ENCODE measurements at regions not wholly inside any gene's neighbourhood (a gene's known extent, or its start where the extent isn't known, plus 50 kb on each side); places are given as distances from the start of the nearest gene placed in this dataset.

DNA sequence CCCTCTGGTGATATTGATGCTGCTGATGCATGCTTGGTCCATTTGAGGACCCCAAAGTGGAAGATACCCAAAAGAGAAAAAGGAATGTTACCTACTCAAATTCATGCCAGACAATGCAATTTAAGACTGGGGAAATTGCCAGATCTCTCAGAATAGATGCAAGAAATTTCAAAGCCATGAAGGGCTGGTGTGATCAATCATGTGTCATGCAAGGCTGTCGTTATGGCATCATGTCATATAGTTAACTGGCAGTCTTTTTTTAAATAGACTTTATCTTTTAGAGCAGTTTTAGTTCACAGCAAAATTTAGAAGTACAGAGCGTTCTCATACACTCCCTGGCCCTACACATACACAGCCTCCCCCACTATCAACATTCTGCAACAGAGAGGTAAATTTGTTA, 53.1 kb upstream of the ABHD2 start:
- no peak for TF ChIP-seq TCF12 (IDR thresholded peaks at IDR 0.05; ENCODE audit: low read depth)
- TF ChIP-seq, protein P1, sequence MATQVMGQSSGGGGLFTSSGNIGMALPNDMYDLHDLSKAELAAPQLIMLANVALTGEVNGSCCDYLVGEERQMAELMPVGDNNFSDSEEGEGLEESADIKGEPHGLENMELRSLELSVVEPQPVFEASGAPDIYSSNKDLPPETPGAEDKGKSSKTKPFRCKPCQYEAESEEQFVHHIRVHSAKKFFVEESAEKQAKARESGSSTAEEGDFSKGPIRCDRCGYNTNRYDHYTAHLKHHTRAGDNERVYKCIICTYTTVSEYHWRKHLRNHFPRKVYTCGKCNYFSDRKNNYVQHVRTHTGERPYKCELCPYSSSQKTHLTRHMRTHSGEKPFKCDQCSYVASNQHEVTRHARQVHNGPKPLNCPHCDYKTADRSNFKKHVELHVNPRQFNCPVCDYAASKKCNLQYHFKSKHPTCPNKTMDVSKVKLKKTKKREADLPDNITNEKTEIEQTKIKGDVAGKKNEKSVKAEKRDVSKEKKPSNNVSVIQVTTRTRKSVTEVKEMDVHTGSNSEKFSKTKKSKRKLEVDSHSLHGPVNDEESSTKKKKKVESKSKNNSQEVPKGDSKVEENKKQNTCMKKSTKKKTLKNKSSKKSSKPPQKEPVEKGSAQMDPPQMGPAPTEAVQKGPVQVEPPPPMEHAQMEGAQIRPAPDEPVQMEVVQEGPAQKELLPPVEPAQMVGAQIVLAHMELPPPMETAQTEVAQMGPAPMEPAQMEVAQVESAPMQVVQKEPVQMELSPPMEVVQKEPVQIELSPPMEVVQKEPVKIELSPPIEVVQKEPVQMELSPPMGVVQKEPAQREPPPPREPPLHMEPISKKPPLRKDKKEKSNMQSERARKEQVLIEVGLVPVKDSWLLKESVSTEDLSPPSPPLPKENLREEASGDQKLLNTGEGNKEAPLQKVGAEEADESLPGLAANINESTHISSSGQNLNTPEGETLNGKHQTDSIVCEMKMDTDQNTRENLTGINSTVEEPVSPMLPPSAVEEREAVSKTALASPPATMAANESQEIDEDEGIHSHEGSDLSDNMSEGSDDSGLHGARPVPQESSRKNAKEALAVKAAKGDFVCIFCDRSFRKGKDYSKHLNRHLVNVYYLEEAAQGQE (IDR thresholded peaks at IDR 0.05; ENCODE audit: low read depth) = no peak
- TF ChIP-seq YY1 (IDR thresholded peaks at IDR 0.05; ENCODE audit: low read depth) = no peak
- no peak for TF ChIP-seq CEBPB (IDR thresholded peaks at IDR 0.05)
- TF ChIP-seq, protein P2, sequence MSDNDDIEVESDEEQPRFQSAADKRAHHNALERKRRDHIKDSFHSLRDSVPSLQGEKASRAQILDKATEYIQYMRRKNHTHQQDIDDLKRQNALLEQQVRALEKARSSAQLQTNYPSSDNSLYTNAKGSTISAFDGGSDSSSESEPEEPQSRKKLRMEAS (IDR thresholded peaks at IDR 0.05) = no peak
- TF ChIP-seq FOXM1 (IDR thresholded peaks at IDR 0.05; ENCODE audit: borderline replicate concordance, low read depth) = no peak
- no peak for TF ChIP-seq NFIC (IDR thresholded peaks at IDR 0.05)
- TF ChIP-seq, protein P3, sequence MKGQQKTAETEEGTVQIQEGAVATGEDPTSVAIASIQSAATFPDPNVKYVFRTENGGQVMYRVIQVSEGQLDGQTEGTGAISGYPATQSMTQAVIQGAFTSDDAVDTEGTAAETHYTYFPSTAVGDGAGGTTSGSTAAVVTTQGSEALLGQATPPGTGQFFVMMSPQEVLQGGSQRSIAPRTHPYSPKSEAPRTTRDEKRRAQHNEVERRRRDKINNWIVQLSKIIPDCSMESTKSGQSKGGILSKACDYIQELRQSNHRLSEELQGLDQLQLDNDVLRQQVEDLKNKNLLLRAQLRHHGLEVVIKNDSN (IDR thresholded peaks at IDR 0.05) = no peak
- no peak for TF ChIP-seq CREB1 (IDR thresholded peaks at IDR 0.05; ENCODE audit: low read depth)
- TF ChIP-seq EGR1 (IDR thresholded peaks at IDR 0.05) = no peak

DNA sequence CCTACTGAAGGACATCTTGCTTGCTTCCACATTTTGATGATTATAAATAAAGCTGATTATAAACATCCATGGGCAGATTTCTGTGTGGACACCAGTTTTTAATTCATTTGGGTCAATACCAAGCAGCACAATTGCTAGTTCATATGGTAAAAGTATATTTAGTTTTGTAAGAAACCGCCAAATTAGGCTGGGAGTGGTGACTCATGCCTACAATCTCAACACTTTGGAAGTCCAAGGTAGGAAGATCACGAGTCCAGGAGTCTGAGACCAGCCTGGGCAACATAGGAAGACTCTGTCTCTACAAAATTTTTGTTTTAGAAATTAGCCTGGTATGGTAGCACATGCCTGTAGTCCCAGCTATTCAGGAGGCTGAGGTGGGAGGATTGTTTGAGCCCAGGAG, 52.6 kb upstream of the ABHD2 start:
- no peak for TF ChIP-seq TAF1 (IDR thresholded peaks at IDR 0.05; ENCODE audit: low read depth)

DNA sequence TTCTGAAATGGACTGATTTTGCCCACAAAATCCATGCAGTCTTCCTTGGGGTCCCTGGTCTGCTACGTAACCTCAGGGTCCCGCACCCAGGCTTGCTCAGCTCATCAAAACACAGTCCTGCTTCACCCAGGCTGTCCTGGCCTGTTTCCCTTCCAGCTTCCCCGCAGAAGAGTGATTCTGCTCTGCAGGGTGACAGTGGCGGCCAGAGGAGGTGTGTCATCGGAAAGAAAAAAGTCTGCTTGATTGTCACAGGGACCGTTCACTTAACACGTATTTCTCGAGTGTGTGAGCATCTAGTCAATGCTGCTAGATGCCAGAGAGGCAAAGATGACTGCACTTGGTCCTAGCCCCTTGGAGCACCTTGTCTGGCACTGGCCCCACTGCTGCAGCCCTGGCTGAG, 50.1 kb upstream of the ABHD2 start:
- TF ChIP-seq EGR1 (IDR thresholded peaks at IDR 0.05) = no peak
- TF ChIP-seq, protein P3 (IDR thresholded peaks at IDR 0.05) = no peak
- no peak for TF ChIP-seq CEBPB (IDR thresholded peaks at IDR 0.05)
- TF ChIP-seq TCF12 (IDR thresholded peaks at IDR 0.05; ENCODE audit: low read depth) = no peak
- no peak for TF ChIP-seq EP300 (IDR thresholded peaks at IDR 0.05; ENCODE audit: borderline replicate concordance)
- no peak for TF ChIP-seq YY1 (IDR thresholded peaks at IDR 0.05; ENCODE audit: low read depth)
- TF ChIP-seq ZBTB7A (IDR thresholded peaks at IDR 0.05; ENCODE audit: low read depth) = no peak
- no peak for TF ChIP-seq NFIC (IDR thresholded peaks at IDR 0.05)
- TF ChIP-seq TAF1 (IDR thresholded peaks at IDR 0.05; ENCODE audit: low read depth) = no peak
- no peak for TF ChIP-seq CREB1 (IDR thresholded peaks at IDR 0.05; ENCODE audit: low read depth)
- no peak for TF ChIP-seq RAD21 (IDR thresholded peaks at IDR 0.05; ENCODE audit: low read depth)
- TF ChIP-seq, protein P1 (IDR thresholded peaks at IDR 0.05; ENCODE audit: low read depth) = no peak
- TF ChIP-seq FOXM1 (IDR thresholded peaks at IDR 0.05; ENCODE audit: borderline replicate concordance, low read depth) = no peak
- TF ChIP-seq, protein P2 (IDR thresholded peaks at IDR 0.05) = no peak
- TF ChIP-seq TEAD4 (IDR thresholded peaks at IDR 0.05) = no peak

Data from Ishikawa (cell line).